ENCODE measurements at regions not wholly inside any gene's neighbourhood (a gene's known extent, or its start where the extent isn't known, plus 50 kb on each side); places are given as distances from the start of the nearest gene placed in this dataset.
"Not testable (repeated sequence)": the region's sequence is repeated elsewhere in the genome, so short reads cannot be mapped to it uniquely, and the experiment has no call there.

GRCh38 chr4:115179438-115180062, 66.1 kb upstream of the NDST4 start:
- TF ChIP-seq CTCF, POLR2A (IDR thresholded peaks at IDR 0.05): not testable (repeated sequence)
